Breast epithelium (tissue), 4 donors: ENCODE measurements at regions not wholly inside any gene's neighbourhood (a gene's known extent, or its start where the extent isn't known, plus 50 kb on each side); places are given as distances from the start of the nearest gene placed in this dataset.

Experiments used
- DNase-seq, 2 donors: peaks; one replicate each; pipeline ENCODE4 v3.0.0-alpha.2; 2019; ENCODE audit warnings: low spot score in 2 of 2
- H3K27ac ChIP-seq, 2 donors: fragments of 200-600 bp; sonication (generic) in 1 of 2; one replicate each; pipeline ENCODE4 v1.5.1; 2016 to 2019; ENCODE audit warnings: mild to moderate bottlenecking in 1 of 2
- H3K27me3 ChIP-seq, 2 donors: fragments of 200-600 bp; sonication (generic) in 1 of 2; one replicate each; pipeline versions ENCODE4 v1.5.1 to v1.6.0; 2017 to 2019; ENCODE audit warnings: control low read depth in 1 of 2, mild to moderate bottlenecking in 1 of 2
- H3K36me3 ChIP-seq: fragments of 200-600 bp; one replicate; pipeline ENCODE4 v1.5.1; 2019
- H3K4me1 ChIP-seq, 2 donors: fragments of 200-600 bp; sonication (generic); one replicate each; pipeline ENCODE4 v1.5.1; 2016 to 2019; ENCODE audit warnings: control low read depth in 1 of 2
- H3K4me3 ChIP-seq, 3 donors: fragments of 200-600 bp; sonication (generic); 1 replicate in 2 of 3; 2 replicates in 1 of 3; pipeline ENCODE4 v1.5.1; 2016 to 2019; ENCODE audit warnings: mild to moderate bottlenecking in 3 of 3, moderate library complexity in 2 of 3
- H3K9me3 ChIP-seq, 2 donors: fragments of 200-600 bp; sonication (generic) in 1 of 2; one replicate each; pipeline ENCODE4 v1.5.1; 2016 to 2019; ENCODE audit warnings: control low read depth in 1 of 2
- POLR2A ChIP-seq: fragments of 450-650 bp; IDR thresholded peaks from one replicate; pipeline ENCODE4 v1.6.1; 2016; ENCODE audit warnings: antibody characterized with exemption, mild to moderate bottlenecking, moderate library complexity
- POLR2AphosphoS5 ChIP-seq, 3 donors: sonication (generic); formaldehyde crosslinking; IDR thresholded peaks; one replicate each; pipeline ENCODE4 v1.6.1; 2017; ENCODE audit warnings: antibody characterized with exemption in 3 of 3
- intact Hi-C: fragments of 100-400 bp; cut with DNase I; formaldehyde crosslinking; loops from one replicate; pipeline ENCODE4 v1.15.1; 2023; ENCODE audit warnings: low total_unique reads
- TF ChIP-seq, protein P1 (sequence below), 3 donors: fragments of 450-650 bp; IDR thresholded peaks; one replicate each; pipeline ENCODE4 v1.5.1; 2016 to 2017; ENCODE audit warnings: antibody characterized with exemption in 3 of 3, mild to moderate bottlenecking in 3 of 3, moderate library complexity in 3 of 3

DNA sequence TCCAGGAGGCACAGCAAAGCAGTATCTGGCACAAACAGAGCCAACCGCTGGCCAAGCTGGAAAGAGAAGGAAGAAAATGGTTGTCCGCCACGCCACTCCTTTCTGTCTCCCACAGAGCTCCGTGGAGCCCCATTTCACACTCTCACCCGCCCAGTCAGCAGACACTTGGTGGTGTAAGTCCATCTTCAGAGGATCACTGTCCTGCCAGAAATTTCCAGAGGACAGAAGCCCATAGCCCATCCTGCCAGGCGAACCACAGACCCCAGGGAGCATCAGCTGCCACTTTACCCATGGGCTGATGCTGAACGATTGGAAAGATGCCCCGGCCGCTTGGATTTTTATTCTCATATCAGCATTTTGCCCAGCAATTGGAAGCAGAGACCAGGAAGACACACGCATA, 144.7 kb upstream of the LYZL2 start:
- TF ChIP-seq, protein P1, sequence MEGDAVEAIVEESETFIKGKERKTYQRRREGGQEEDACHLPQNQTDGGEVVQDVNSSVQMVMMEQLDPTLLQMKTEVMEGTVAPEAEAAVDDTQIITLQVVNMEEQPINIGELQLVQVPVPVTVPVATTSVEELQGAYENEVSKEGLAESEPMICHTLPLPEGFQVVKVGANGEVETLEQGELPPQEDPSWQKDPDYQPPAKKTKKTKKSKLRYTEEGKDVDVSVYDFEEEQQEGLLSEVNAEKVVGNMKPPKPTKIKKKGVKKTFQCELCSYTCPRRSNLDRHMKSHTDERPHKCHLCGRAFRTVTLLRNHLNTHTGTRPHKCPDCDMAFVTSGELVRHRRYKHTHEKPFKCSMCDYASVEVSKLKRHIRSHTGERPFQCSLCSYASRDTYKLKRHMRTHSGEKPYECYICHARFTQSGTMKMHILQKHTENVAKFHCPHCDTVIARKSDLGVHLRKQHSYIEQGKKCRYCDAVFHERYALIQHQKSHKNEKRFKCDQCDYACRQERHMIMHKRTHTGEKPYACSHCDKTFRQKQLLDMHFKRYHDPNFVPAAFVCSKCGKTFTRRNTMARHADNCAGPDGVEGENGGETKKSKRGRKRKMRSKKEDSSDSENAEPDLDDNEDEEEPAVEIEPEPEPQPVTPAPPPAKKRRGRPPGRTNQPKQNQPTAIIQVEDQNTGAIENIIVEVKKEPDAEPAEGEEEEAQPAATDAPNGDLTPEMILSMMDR (IDR thresholded peaks at IDR 0.05), result no peak
- TF ChIP-seq POLR2AphosphoS5 (IDR thresholded peaks at IDR 0.05) (no peak), POLR2A (no peak)

GRCh38 chr10:30773501-30773900, 143.9 kb upstream of the LYZL2 start:
- intact Hi-C loops, result no loop called here
- Histone ChIP-seq H3K27me3 (no peaks in the 10 kb centered on the region), H3K9me3 (peaks cover 21 to 37% of the 10 kb centered on the region in 2 donors), H3K36me3 (no peaks in the 10 kb centered on the region), H3K27ac (no peak overlapping the region), H3K4me1 (no peaks in the 10 kb centered on the region), H3K4me3 (no peak overlapping the region)
- no peak for DNase-seq
- TF ChIP-seq POLR2A (no peak), POLR2AphosphoS5 (IDR thresholded peaks at IDR 0.05) (no peak)
- TF ChIP-seq, protein P1 (IDR thresholded peaks at IDR 0.05), result no peak

More for the DNA sequence above, 144.7 kb upstream of the LYZL2 start:
- no peak for DNase-seq
- intact Hi-C loops, result no loop called here
- H3K9me3 ChIP-seq, result peaks cover 20 to 37% of the 10 kb centered on the region in 2 donors
- H3K27ac ChIP-seq, result no peak overlapping the region
- H3K36me3 ChIP-seq, result no peaks in the 10 kb centered on the region
- H3K4me1 ChIP-seq, result no peaks in the 10 kb centered on the region
- no peaks in the 10 kb centered on the region for H3K27me3 ChIP-seq
- H3K4me3 ChIP-seq, result no peak overlapping the region

GRCh38 chr10:30770816-30771215, 141.3 kb upstream of the LYZL2 start:
- Histone ChIP-seq H3K9me3 (peaks cover 21 to 37% of the 10 kb centered on the region in 2 donors), H3K27me3 (no peaks in the 10 kb centered on the region), H3K27ac (no peak overlapping the region), H3K4me3 (no peak overlapping the region), H3K36me3 (no peaks in the 10 kb centered on the region), H3K4me1 (no peaks in the 10 kb centered on the region)
- intact Hi-C loops, result no loop called here
- no peak for DNase-seq
- TF ChIP-seq POLR2A (no peak), POLR2AphosphoS5 (IDR thresholded peaks at IDR 0.05) (no peak)
- TF ChIP-seq, protein P1 (IDR thresholded peaks at IDR 0.05), result no peak

- DNase-seq, result no peak
- Histone ChIP-seq H3K36me3 (no peaks in the 10 kb centered on the region), H3K9me3 (peaks cover 21 to 37% of the 10 kb centered on the region in 2 donors), H3K27me3 (no peaks in the 10 kb centered on the region), H3K4me1 (no peaks in the 10 kb centered on the region), H3K27ac (no peak overlapping the region), H3K4me3 (no peak overlapping the region)
- TF ChIP-seq POLR2AphosphoS5 (IDR thresholded peaks at IDR 0.05) (no peak), POLR2A (no peak)
- TF ChIP-seq, protein P1 (IDR thresholded peaks at IDR 0.05), result no peak
- intact Hi-C loops, result no loop called here
These were observed 140.7 kb upstream of the LYZL2 start for GRCh38 chr10:30770229-30770628.

GRCh38 chr10:30769361-30769760, 139.8 kb upstream of the LYZL2 start:
- intact Hi-C loops, result no loop called here

More at GRCh38 chr10:30769361-30769760, 139.8 kb upstream of the LYZL2 start:
- DNase-seq, result no peak
- no peaks in the 10 kb centered on the region for H3K27me3 ChIP-seq
- TF ChIP-seq POLR2A, result no peak
- no peak for TF ChIP-seq POLR2AphosphoS5 (IDR thresholded peaks at IDR 0.05)
- TF ChIP-seq, protein P1 (IDR thresholded peaks at IDR 0.05), result no peak
- H3K4me3 ChIP-seq, result no peak overlapping the region
- H3K4me1 ChIP-seq, result no peaks in the 10 kb centered on the region
- H3K27ac ChIP-seq, result no peak overlapping the region
- no peaks in the 10 kb centered on the region for H3K36me3 ChIP-seq
- peaks cover 21 to 37% of the 10 kb centered on the region in 2 donors for H3K9me3 ChIP-seq
